BJ (cell line): ENCODE measurements at regions not wholly inside any gene's neighbourhood (a gene's known extent, or its start where the extent isn't known, plus 50 kb on each side); places are given as distances from the start of the nearest gene placed in this dataset.

Experiments used
- CTCF ChIA-PET: fragments of 350-600 bp; formaldehyde crosslinking; extraction: SDS; loops from one replicate; lab custom pipeline; 2021; ENCODE audit warnings: antibody characterized with exemption, inconsistent platforms; lab: Yijun Ruan, JAX
- POLR2A ChIA-PET: fragments of 300-600 bp; sonication (Branson Sonifier 250); formaldehyde crosslinking; extraction: SDS; loops from one replicate; lab custom pipeline; 2021; ENCODE audit warnings: antibody characterized with exemption; lab: Charles Lee
- DNase-seq: peaks from one replicate; pipeline ENCODE4 v3.0.0-alpha.2; 2011; ENCODE audit warnings: low read depth
- H3K27me3 ChIP-seq: 2 replicates; pipeline ENCODE4 v1.6.0; 2011; ENCODE audit warnings: low read length; ENCODE audit not compliant: control insufficient read depth, insufficient read depth
- H3K36me3 ChIP-seq: 2 replicates; pipeline ENCODE4 v1.5.1; 2011; ENCODE audit warnings: low read length; ENCODE audit not compliant: control insufficient read depth, insufficient read depth
- H3K4me3 ChIP-seq: 2 replicates; pipeline ENCODE4 v1.5.1; 2011; ENCODE audit warnings: low read depth, mild to moderate bottlenecking, control low read depth, low read length
- TF ChIP-seq, protein P1 (sequence below): IDR thresholded peaks from 2 replicates; pipeline ENCODE4 v1.5.1; 2011; ENCODE audit warnings: low read depth, mild to moderate bottlenecking, control low read depth, inconsistent platforms, low read length, moderate library complexity; ENCODE audit not compliant: insufficient read depth

DNA sequence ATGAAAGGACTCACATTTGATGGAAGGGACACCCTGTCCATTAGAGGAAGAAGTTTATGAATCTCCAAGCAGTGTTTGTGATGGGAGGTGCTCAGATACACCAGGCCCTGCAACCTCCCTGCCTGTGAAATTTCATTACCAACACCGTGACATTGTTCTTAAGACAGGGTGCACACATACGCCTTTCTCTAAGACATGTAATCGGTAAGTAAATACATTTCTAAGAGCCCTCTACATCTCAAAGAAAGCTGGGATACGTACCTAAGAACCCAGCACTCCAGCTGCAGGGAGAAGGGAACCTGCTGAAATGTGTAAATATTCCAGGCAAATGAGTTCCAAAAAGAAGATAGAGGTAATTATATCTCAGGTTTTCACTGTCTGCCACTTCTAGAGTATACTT is 125.0 kb upstream of the APC start:
- POLR2A ChIA-PET = no interaction called here

DNA sequence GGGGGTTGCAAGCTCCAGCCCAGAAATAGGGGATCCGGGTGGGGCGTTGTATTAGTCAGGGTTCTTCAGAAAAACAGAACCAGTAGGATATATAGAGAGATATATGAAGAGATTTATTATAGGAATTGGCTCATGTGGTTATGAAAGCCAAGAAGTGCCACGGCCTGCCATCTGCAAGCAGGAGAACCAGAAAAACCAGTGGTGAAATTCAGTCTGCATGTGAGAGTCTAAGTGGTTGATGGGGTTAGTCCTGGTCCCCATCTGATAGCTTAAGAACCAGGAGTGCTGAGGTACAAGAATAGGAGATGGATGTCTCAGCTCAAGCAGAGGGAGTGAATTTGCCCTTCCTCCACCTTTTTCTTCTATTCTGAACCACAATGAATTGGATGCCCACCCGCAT is 123.4 kb upstream of the APC start:
- CTCF ChIA-PET = no interaction called here
- Histone ChIP-seq H3K27me3 (peaks cover 3% of the 10 kb centered on the region; the same call in 1 of the 2 replicates), H3K4me3 (no peak overlapping the region), H3K36me3 (no peaks in the 10 kb centered on the region)
- TF ChIP-seq, protein P1, sequence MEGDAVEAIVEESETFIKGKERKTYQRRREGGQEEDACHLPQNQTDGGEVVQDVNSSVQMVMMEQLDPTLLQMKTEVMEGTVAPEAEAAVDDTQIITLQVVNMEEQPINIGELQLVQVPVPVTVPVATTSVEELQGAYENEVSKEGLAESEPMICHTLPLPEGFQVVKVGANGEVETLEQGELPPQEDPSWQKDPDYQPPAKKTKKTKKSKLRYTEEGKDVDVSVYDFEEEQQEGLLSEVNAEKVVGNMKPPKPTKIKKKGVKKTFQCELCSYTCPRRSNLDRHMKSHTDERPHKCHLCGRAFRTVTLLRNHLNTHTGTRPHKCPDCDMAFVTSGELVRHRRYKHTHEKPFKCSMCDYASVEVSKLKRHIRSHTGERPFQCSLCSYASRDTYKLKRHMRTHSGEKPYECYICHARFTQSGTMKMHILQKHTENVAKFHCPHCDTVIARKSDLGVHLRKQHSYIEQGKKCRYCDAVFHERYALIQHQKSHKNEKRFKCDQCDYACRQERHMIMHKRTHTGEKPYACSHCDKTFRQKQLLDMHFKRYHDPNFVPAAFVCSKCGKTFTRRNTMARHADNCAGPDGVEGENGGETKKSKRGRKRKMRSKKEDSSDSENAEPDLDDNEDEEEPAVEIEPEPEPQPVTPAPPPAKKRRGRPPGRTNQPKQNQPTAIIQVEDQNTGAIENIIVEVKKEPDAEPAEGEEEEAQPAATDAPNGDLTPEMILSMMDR = no peak
- POLR2A ChIA-PET = no interaction called here
- DNase-seq = no peak

More for the DNA sequence above, 125.0 kb upstream of the APC start:
- TF ChIP-seq, protein P1 = no peak
- no peak for DNase-seq
- Histone ChIP-seq H3K4me3 (no peak overlapping the region), H3K36me3 (no peaks in the 10 kb centered on the region), H3K27me3 (peaks cover 3% of the 10 kb centered on the region; the same call in 1 of the 2 replicates)
- CTCF ChIA-PET = interaction anchor here (1.3 kb wide), 1 partner anchor 17 kb away, joined by 3 read pairs; no protein-coding TSS in a partner anchor

DNA sequence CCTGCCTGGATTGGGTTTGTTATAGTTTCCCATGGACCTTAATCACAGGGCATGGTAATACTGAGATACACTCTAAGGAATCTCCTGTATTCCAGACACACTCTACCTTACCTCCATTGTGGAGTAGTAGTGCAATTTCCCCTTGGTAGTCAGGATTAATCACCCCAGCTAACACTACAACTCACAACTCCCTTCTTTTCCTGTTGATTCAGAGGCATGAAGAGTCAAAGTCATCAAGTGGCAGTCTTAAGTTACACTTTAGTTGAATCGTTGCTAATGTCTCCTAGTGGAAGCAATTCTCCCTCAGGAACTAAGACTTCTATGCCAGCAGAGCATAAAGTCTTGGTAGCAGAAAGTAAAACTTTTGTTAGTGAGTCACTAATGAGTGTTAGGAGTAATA is 122.7 kb upstream of the APC start:
- Histone ChIP-seq H3K36me3 (no peaks in the 10 kb centered on the region), H3K27me3 (peaks cover 3% of the 10 kb centered on the region; the same call in 1 of the 2 replicates), H3K4me3 (no peak overlapping the region)
- POLR2A ChIA-PET = no interaction called here
- DNase-seq = no peak
- CTCF ChIA-PET = no interaction called here
- TF ChIP-seq, protein P1 = no peak

DNA sequence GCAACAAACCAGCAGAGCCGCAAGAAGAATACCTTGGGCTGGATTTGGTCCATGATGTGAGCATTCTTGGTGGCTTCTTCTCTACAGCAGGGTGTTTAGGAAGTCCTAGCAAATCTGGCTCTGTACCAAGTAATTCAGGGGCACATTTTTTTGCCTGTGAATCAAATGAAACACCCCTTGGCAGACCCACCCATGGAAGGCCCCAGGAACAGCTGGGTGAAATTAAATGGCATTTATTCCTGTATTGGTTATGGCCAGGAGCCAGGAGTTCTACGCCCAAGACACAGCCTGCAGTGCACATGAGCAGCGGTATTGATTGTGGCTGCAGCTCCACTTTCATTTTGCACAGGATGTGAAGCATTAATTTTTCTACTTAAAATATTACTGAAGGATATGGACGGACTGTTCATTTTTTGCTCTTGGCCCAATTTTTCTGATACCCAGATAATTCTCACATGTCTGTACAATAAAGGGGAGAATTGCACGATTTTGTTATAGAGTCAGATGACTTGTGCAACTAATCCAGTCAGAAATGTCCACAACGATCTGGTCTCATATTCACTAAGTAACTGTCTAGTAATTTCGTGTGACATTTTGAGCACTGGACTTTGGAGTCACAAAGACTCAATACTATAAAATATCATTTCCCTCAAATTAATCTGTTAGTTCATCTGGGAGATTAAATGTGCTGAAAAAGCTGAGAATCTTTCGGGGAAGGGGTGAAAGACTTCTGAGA is 120.7 kb upstream of the APC start:
- Histone ChIP-seq H3K27me3 (0 out of 2 replicates have a peak, but pooled peaks cover under 1% of the 10 kb centered on the region), H3K36me3 (no peaks in the 10 kb centered on the region), H3K4me3 (no peak overlapping the region)
- DNase-seq = no peak
- POLR2A ChIA-PET = no interaction called here
- TF ChIP-seq, protein P1 = no peak
- CTCF ChIA-PET = interaction anchor here (0.6 to 0.8 kb wide), 2 partner anchors 49 to 76 kb away, joined by 3 read pairs; no protein-coding TSS in a partner anchor

DNA sequence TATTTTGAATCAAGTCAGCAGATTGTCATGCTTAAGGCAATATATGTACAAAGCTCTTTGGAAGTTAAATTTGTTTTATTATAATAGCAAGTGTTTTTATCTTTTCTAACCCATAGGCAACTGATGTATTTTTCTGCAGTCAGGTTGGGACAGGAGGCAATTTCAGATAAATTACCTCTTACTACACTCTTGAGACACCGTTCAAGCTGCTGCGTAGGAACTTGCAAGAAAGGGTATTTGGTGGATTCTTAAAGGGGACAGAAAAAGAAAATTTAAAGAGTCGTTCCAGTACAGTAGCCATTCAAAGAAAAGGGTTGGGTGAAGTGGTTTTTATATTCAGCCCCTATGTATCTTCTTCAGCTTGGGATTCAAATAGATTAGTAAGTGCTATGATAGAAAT is 112.4 kb upstream of the APC start:
- POLR2A ChIA-PET = no interaction called here
- CTCF ChIA-PET = interaction anchor here (0.7 to 1.0 kb wide), 2 partner anchors 14 to 132 kb away, joined by 3 read pairs; no protein-coding TSS in a partner anchor
- Histone ChIP-seq H3K4me3 (no peak overlapping the region), H3K27me3 (no peaks in the 10 kb centered on the region), H3K36me3 (no peaks in the 10 kb centered on the region)
- TF ChIP-seq, protein P1 = no peak
- DNase-seq = no peak
